ENCODE measurements at regions not wholly inside any gene's neighbourhood (a gene's known extent, or its start where the extent isn't known, plus 50 kb on each side); places are given as distances from the start of the nearest gene placed in this dataset.

- DNase-seq = no peak
Measured at GRCh38 chr4:82076809-82077208, 297.0 kb downstream of the HNRNPD start.

- DNase-seq = no peak
Measured at GRCh38 chr4:82076359-82076758, 297.4 kb downstream of the HNRNPD start.

- DNase-seq = no peak
Measured at GRCh38 chr4:82071951-82072350, 301.8 kb downstream of the HNRNPD start.

GRCh38 chr4:82069883-82070638 lies 303.7 kb downstream of the HNRNPD start:
- DNase-seq = no peak

- DNase-seq = no peak
Measured at GRCh38 chr4:82063017-82063416, 310.8 kb downstream of the HNRNPD start.

GRCh38 chr4:82057990-82058544 lies 315.7 kb downstream of the HNRNPD start:
- DNase-seq = no peak

- DNase-seq = no peak
Measured at GRCh38 chr4:82055156-82055555, 318.6 kb downstream of the HNRNPD start.

- no peak for DNase-seq
Measured at GRCh38 chr4:82053396-82053795, 320.4 kb downstream of the HNRNPD start.

GRCh38 chr4:82050796-82051195 lies 323.0 kb downstream of the HNRNPD start:
- no peak for DNase-seq

- no peak for DNase-seq
Measured at GRCh38 chr4:82049294-82049693, 324.5 kb downstream of the HNRNPD start.

GRCh38 chr4:82047731-82048130 lies 326.1 kb downstream of the HNRNPD start:
- no peak for DNase-seq

GRCh38 chr4:82046796-82047195 lies 327.0 kb downstream of the HNRNPD start:
- DNase-seq = no peak

- no peak for DNase-seq
Measured at GRCh38 chr4:82045267-82045666, 328.5 kb downstream of the HNRNPD start.

GRCh38 chr4:82044141-82044993 lies 329.4 kb downstream of the HNRNPD start:
- peak; percentile 85 for DNase-seq

- peak; percentile 51 for DNase-seq
Measured at GRCh38 chr4:82043809-82044137, 330.0 kb downstream of the HNRNPD start.

- peak; percentile 17 for DNase-seq
Measured at GRCh38 chr4:82043081-82043808, 330.5 kb downstream of the HNRNPD start.

- no peak for DNase-seq
Measured at GRCh38 chr4:82042042-82042441, 331.7 kb downstream of the HNRNPD start.

GRCh38 chr4:82038936-82039335 lies 334.9 kb downstream of the HNRNPD start:
- no peak for DNase-seq

- no peak for DNase-seq
Measured at GRCh38 chr4:82036181-82036580, 337.6 kb downstream of the HNRNPD start.

- no peak for DNase-seq
Measured at GRCh38 chr4:82034878-82035277, 338.9 kb downstream of the HNRNPD start.

GRCh38 chr4:82033862-82034261 lies 339.9 kb downstream of the HNRNPD start:
- no peak for DNase-seq

GRCh38 chr4:82031376-82031927 lies 342.3 kb downstream of the HNRNPD start:
- DNase-seq = no peak

All from right kidney (tissue), 1 donor.